ENCODE measurements at regions not wholly inside any gene's neighbourhood (a gene's known extent, or its start where the extent isn't known, plus 50 kb on each side); places are given as distances from the start of the nearest gene placed in this dataset.

DNA sequence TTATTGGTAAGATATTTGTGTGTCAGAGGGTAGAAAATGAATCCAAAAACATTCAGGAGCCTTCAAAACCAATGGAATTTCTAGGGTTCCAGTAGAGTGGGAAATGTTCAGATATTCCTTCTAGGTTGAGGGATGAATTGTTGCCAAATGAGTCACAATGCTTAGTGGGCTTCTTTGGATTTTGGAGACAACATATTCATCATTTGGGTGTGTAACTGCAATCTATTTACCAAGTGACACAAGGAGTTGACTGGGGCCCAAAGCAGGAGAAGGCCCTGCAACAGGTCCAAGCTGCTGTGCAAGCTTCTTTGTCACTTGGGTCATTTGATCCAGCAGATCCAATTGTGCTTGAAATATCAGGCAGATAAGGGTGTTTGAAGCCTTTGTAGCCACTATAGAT lies 551.5 kb upstream of the PITX2 start:
- Histone ChIP-seq H3K9ac (ENCODE audit: low read length) (no peak overlapping the region), H3K4me3 (ENCODE audit: low read length) (no peak overlapping the region), H2AFZ (ENCODE audit: low read length) (no peak overlapping the region), H3K4me1 (ENCODE audit: low read length) (no peaks in the 10 kb centered on the region), H3K4me2 (ENCODE audit: low read depth, low read length, poor library complexity, severe bottlenecking) (no peak overlapping the region), H4K20me1 (ENCODE audit: insufficient read depth, low read depth, low read length) (no peaks in the 10 kb centered on the region), H3K27me3 (ENCODE audit: low read length) (no peaks in the 10 kb centered on the region), H3K9me3 (ENCODE audit: low read length) (no peaks in the 10 kb centered on the region), H3K27ac (ENCODE audit: low read length) (no peak overlapping the region), H3K36me3 (ENCODE audit: insufficient read depth, low read length) (no peaks in the 10 kb centered on the region), H3K9me2 (replicated peaks; ENCODE audit: insufficient read depth, low read length) (no peaks in the 10 kb centered on the region), H3K79me2 (ENCODE audit: low read length) (no peaks in the 10 kb centered on the region)
- DNase-seq, result no peak

DNA sequence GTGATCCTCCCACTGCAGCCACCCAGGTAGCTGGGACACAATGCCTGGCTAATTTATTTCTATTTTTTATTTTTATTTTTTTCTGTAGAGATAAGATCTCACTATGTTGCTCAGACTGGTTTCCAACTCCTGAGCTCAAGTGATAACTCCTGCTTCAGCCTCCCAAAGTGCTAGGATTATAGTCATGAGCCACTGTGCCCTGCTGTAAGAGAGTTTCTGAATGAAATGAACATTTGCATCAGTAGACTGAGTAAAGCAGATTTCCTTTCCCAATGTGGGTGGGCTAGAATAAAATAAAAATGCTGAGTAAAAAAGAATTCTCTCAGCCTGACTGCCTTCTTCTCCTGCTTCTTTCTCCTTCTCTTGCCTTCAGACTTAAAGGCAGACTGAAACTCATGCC lies 555.4 kb upstream of the PITX2 start:
- H3K4me1 ChIP-seq (ENCODE audit: low read length), result no peaks in the 10 kb centered on the region
- H3K9me3 ChIP-seq (ENCODE audit: low read length), result no peaks in the 10 kb centered on the region
- H3K4me2 ChIP-seq (ENCODE audit: low read depth, low read length, poor library complexity, severe bottlenecking), result no peak overlapping the region
- no peaks in the 10 kb centered on the region for H4K20me1 ChIP-seq (ENCODE audit: insufficient read depth, low read depth, low read length)
- H3K27ac ChIP-seq (ENCODE audit: low read length), result no peak overlapping the region
- H3K79me2 ChIP-seq (ENCODE audit: low read length), result no peaks in the 10 kb centered on the region
- H3K9me2 ChIP-seq (replicated peaks; ENCODE audit: insufficient read depth, low read length), result no peaks in the 10 kb centered on the region
- H2AFZ ChIP-seq (ENCODE audit: low read length), result no peak overlapping the region
- H3K9ac ChIP-seq (ENCODE audit: low read length), result no peak overlapping the region
- DNase-seq, result no peak
- no peaks in the 10 kb centered on the region for H3K36me3 ChIP-seq (ENCODE audit: insufficient read depth, low read length)
- H3K4me3 ChIP-seq (ENCODE audit: low read length), result no peak overlapping the region
- no peaks in the 10 kb centered on the region for H3K27me3 ChIP-seq (ENCODE audit: low read length)

DNA sequence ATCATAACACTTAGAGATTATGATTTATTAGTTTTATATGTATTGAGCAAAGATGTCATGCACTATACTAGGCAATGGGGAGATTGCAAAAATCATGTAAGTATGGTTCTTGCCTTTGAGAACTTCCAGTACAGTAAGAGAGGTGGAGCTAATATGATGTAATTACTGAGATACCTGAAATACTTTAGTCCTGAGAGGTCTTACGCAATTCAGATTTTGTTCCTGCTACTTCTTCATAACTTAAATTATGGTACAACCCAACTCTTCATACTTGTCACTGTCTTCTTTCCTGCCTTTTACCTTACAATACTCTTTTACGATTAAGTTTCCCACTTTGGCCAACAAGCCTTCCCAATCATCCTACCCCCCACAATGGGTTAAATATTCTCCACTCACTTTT lies 564.2 kb upstream of the PITX2 start:
- Histone ChIP-seq H2AFZ (ENCODE audit: low read length) (no peak overlapping the region), H3K9ac (ENCODE audit: low read length) (no peak overlapping the region), H3K79me2 (ENCODE audit: low read length) (no peaks in the 10 kb centered on the region), H4K20me1 (ENCODE audit: insufficient read depth, low read depth, low read length) (no peaks in the 10 kb centered on the region), H3K9me2 (replicated peaks; ENCODE audit: insufficient read depth, low read length) (no peaks in the 10 kb centered on the region), H3K27ac (ENCODE audit: low read length) (no peak overlapping the region), H3K4me1 (ENCODE audit: low read length) (no peaks in the 10 kb centered on the region), H3K4me2 (ENCODE audit: low read depth, low read length, poor library complexity, severe bottlenecking) (no peak overlapping the region), H3K4me3 (ENCODE audit: low read length) (no peak overlapping the region), H3K36me3 (ENCODE audit: insufficient read depth, low read length) (no peaks in the 10 kb centered on the region), H3K27me3 (ENCODE audit: low read length) (no peaks in the 10 kb centered on the region), H3K9me3 (ENCODE audit: low read length) (no peaks in the 10 kb centered on the region)
- DNase-seq, result no peak

DNA sequence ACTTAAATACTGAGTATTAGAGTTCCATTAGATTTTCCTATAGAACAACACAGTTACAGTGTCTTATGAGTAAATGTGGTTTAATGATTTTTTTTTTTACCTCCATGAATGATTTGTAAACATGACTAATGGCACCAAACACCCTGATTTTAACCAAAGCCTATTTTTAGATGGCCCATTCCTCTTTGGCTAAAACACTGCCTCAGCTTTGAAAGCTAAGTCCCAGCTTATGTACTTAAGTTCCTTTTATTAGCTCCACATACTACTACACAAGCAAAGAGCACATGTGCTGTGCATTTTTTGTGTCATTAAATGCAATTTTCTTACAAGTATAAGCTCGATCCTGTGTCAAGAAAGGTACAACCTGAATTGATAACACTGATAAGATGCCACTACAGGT lies 575.6 kb upstream of the PITX2 start:
- no peak for DNase-seq
- Histone ChIP-seq H3K9ac (ENCODE audit: low read length) (no peak overlapping the region), H3K79me2 (ENCODE audit: low read length) (no peaks in the 10 kb centered on the region), H3K4me1 (ENCODE audit: low read length) (no peaks in the 10 kb centered on the region), H2AFZ (ENCODE audit: low read length) (no peak overlapping the region), H3K27ac (ENCODE audit: low read length) (no peak overlapping the region), H3K9me3 (ENCODE audit: low read length) (no peaks in the 10 kb centered on the region), H3K27me3 (ENCODE audit: low read length) (no peaks in the 10 kb centered on the region), H3K36me3 (ENCODE audit: insufficient read depth, low read length) (no peaks in the 10 kb centered on the region), H3K4me3 (ENCODE audit: low read length) (no peak overlapping the region), H3K4me2 (ENCODE audit: low read depth, low read length, poor library complexity, severe bottlenecking) (no peak overlapping the region), H4K20me1 (ENCODE audit: insufficient read depth, low read depth, low read length) (no peaks in the 10 kb centered on the region), H3K9me2 (replicated peaks; ENCODE audit: insufficient read depth, low read length) (no peaks in the 10 kb centered on the region)

DNA sequence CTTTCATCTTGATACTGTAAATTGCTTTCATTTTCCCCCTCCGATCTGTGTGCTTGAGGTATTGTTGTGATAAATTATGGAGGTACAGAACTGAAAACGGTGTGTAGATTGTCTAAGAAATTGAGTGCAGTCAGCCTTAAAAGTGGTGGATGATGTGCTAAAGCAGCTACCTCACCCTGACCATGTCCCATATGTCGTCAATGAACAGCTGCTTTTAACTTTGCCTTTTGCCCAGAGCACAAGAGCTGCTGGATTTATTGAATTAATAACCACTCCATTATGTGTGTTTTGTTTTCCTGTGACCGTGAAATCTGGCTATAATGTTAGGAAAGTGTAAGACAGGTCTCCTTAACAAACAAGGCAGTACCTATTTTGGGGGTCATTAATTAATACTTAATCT lies 581.9 kb upstream of the PITX2 start:
- no peaks in the 10 kb centered on the region for H3K4me1 ChIP-seq (ENCODE audit: low read length)
- no peaks in the 10 kb centered on the region for H3K9me2 ChIP-seq (replicated peaks; ENCODE audit: insufficient read depth, low read length)
- no peak overlapping the region for H2AFZ ChIP-seq (ENCODE audit: low read length)
- H4K20me1 ChIP-seq (ENCODE audit: insufficient read depth, low read depth, low read length), result no peaks in the 10 kb centered on the region
- no peaks in the 10 kb centered on the region for H3K9me3 ChIP-seq (ENCODE audit: low read length)
- H3K4me2 ChIP-seq (ENCODE audit: low read depth, low read length, poor library complexity, severe bottlenecking), result no peak overlapping the region
- H3K36me3 ChIP-seq (ENCODE audit: insufficient read depth, low read length), result no peaks in the 10 kb centered on the region
- H3K27ac ChIP-seq (ENCODE audit: low read length), result no peak overlapping the region
- no peak for DNase-seq
- no peak overlapping the region for H3K4me3 ChIP-seq (ENCODE audit: low read length)
- H3K79me2 ChIP-seq (ENCODE audit: low read length), result no peaks in the 10 kb centered on the region
- H3K9ac ChIP-seq (ENCODE audit: low read length), result no peak overlapping the region
- no peaks in the 10 kb centered on the region for H3K27me3 ChIP-seq (ENCODE audit: low read length)

DNA sequence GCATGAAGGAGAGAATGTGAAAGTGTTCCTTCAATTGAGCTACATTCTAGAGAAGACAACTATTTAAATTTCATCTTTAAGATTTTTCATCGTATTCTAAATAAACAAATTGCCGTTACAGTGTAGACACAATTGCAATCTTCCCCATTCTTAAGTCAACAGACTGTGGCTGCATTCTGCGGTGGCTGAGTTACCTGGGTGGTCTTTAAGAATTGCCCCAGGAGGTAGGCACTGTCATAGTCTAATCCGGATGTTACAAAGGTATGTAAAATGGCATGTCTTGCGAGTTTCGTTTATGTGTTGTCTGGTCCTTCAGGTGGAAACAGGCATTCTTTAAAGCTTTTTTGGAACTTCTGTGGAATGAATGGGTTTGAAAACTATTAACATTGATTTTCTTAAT lies 586.1 kb upstream of the PITX2 start:
- no peak overlapping the region for H3K4me2 ChIP-seq (ENCODE audit: low read depth, low read length, poor library complexity, severe bottlenecking)
- no peak for DNase-seq
- no peaks in the 10 kb centered on the region for H3K79me2 ChIP-seq (ENCODE audit: low read length)
- no peaks in the 10 kb centered on the region for H3K27me3 ChIP-seq (ENCODE audit: low read length)
- no peaks in the 10 kb centered on the region for H3K4me1 ChIP-seq (ENCODE audit: low read length)
- H3K9ac ChIP-seq (ENCODE audit: low read length), result no peak overlapping the region
- H3K4me3 ChIP-seq (ENCODE audit: low read length), result no peak overlapping the region
- H4K20me1 ChIP-seq (ENCODE audit: insufficient read depth, low read depth, low read length), result no peaks in the 10 kb centered on the region
- H3K36me3 ChIP-seq (ENCODE audit: insufficient read depth, low read length), result no peaks in the 10 kb centered on the region
- no peaks in the 10 kb centered on the region for H3K9me3 ChIP-seq (ENCODE audit: low read length)
- H3K27ac ChIP-seq (ENCODE audit: low read length), result no peak overlapping the region
- no peak overlapping the region for H2AFZ ChIP-seq (ENCODE audit: low read length)
- no peaks in the 10 kb centered on the region for H3K9me2 ChIP-seq (replicated peaks; ENCODE audit: insufficient read depth, low read length)

DNA sequence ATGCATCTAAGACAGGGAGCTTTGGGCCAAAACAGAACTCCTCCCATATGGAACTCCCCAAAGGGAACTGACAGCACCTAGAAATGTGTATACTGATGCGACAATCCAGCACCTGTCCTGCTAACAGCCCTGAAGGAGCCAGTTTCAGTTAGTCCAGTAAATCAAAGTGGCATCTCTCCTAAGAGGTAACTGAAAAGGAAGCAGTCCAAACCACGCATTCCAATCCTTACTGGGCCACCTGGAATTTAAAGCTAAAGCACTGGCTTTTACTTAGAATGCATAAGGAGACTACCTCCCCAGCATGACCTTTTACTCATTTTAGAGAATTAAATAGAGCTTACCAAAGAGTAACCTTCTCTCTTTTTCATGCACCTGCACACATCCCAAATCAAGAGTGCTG lies 586.8 kb upstream of the PITX2 start:
- Histone ChIP-seq H3K4me2 (ENCODE audit: low read depth, low read length, poor library complexity, severe bottlenecking) (no peak overlapping the region), H3K9me2 (replicated peaks; ENCODE audit: insufficient read depth, low read length) (no peaks in the 10 kb centered on the region), H3K4me3 (ENCODE audit: low read length) (no peak overlapping the region), H3K9me3 (ENCODE audit: low read length) (no peaks in the 10 kb centered on the region), H3K4me1 (ENCODE audit: low read length) (no peaks in the 10 kb centered on the region), H3K9ac (ENCODE audit: low read length) (no peak overlapping the region), H3K27ac (ENCODE audit: low read length) (no peak overlapping the region), H2AFZ (ENCODE audit: low read length) (no peak overlapping the region), H3K36me3 (ENCODE audit: insufficient read depth, low read length) (no peaks in the 10 kb centered on the region), H3K79me2 (ENCODE audit: low read length) (no peaks in the 10 kb centered on the region), H4K20me1 (ENCODE audit: insufficient read depth, low read depth, low read length) (no peaks in the 10 kb centered on the region), H3K27me3 (ENCODE audit: low read length) (no peaks in the 10 kb centered on the region)
- DNase-seq, result no peak

DNA sequence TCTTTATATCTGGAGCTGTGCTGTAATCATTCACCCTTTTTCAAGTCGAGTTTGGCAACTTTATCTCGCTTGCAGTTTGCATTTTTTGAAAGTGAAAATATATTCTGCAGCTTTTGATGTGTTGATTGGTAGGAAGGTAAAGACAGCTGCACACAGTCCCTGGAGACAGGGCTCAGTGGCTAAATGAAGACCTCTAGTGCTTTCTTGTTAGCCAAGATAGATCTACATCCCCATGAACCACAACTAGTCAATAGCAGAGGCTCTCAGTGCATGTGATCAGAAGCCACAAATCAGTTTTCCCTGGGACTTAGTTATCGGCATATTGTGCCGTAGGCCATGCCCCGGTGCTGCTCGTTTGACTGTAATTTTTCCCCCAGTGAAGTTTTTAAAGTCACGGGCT lies 587.7 kb upstream of the PITX2 start:
- no peak overlapping the region for H3K27ac ChIP-seq (ENCODE audit: low read length)
- no peak for DNase-seq
- H3K9me2 ChIP-seq (replicated peaks; ENCODE audit: insufficient read depth, low read length), result no peaks in the 10 kb centered on the region
- no peak overlapping the region for H3K9ac ChIP-seq (ENCODE audit: low read length)
- no peak overlapping the region for H3K4me2 ChIP-seq (ENCODE audit: low read depth, low read length, poor library complexity, severe bottlenecking)
- no peaks in the 10 kb centered on the region for H3K4me1 ChIP-seq (ENCODE audit: low read length)
- no peaks in the 10 kb centered on the region for H3K36me3 ChIP-seq (ENCODE audit: insufficient read depth, low read length)
- H3K9me3 ChIP-seq (ENCODE audit: low read length), result no peaks in the 10 kb centered on the region
- no peaks in the 10 kb centered on the region for H3K79me2 ChIP-seq (ENCODE audit: low read length)
- no peak overlapping the region for H3K4me3 ChIP-seq (ENCODE audit: low read length)
- no peak overlapping the region for H2AFZ ChIP-seq (ENCODE audit: low read length)
- H4K20me1 ChIP-seq (ENCODE audit: insufficient read depth, low read depth, low read length), result no peaks in the 10 kb centered on the region
- H3K27me3 ChIP-seq (ENCODE audit: low read length), result no peaks in the 10 kb centered on the region

DNA sequence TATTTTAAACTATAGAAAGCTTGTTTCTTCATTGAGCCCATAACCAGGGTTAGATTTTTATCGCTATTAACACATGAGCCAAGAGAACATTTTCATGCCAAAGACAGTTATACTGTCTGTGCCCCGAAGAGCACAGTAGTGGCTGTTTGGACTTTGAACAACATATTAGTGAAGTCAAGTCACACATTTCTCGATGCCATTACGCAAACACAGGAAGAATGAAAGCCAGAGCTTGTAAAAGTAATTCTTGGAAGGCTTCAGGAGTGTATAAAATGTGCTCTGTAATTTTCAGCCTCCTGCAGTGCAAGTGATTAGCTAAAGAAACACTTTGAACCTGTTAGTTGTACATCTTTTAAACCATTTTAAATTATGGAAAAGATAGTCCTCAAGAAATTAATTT lies 590.7 kb upstream of the PITX2 start:
- no peaks in the 10 kb centered on the region for H3K27me3 ChIP-seq (ENCODE audit: low read length)
- no peak overlapping the region for H3K9ac ChIP-seq (ENCODE audit: low read length)
- H4K20me1 ChIP-seq (ENCODE audit: insufficient read depth, low read depth, low read length), result no peaks in the 10 kb centered on the region
- no peaks in the 10 kb centered on the region for H3K4me1 ChIP-seq (ENCODE audit: low read length)
- H3K36me3 ChIP-seq (ENCODE audit: insufficient read depth, low read length), result no peaks in the 10 kb centered on the region
- no peak overlapping the region for H3K4me3 ChIP-seq (ENCODE audit: low read length)
- H3K9me3 ChIP-seq (ENCODE audit: low read length), result no peaks in the 10 kb centered on the region
- H3K4me2 ChIP-seq (ENCODE audit: low read depth, low read length, poor library complexity, severe bottlenecking), result no peak overlapping the region
- no peak overlapping the region for H2AFZ ChIP-seq (ENCODE audit: low read length)
- DNase-seq, result no peak
- no peaks in the 10 kb centered on the region for H3K9me2 ChIP-seq (replicated peaks; ENCODE audit: insufficient read depth, low read length)
- H3K27ac ChIP-seq (ENCODE audit: low read length), result no peak overlapping the region
- no peaks in the 10 kb centered on the region for H3K79me2 ChIP-seq (ENCODE audit: low read length)

Measured in Karpas-422 (cell line).